Jurkat, Clone E6-1 (cell line): ENCODE measurements at regions not wholly inside any gene's neighbourhood (a gene's known extent, or its start where the extent isn't known, plus 50 kb on each side); places are given as distances from the start of the nearest gene placed in this dataset.

Experiments
- DNase-seq: peaks from one replicate; pipeline ENCODE4 v3.0.0-alpha.2; 2011; ENCODE audit warnings: low read depth, low spot score
- H3K4me3 ChIP-seq: 2 replicates; pipeline ENCODE4 v1.5.1; 2011; ENCODE audit warnings: mild to moderate bottlenecking, low read length, control low read depth, moderate library complexity

DNA sequence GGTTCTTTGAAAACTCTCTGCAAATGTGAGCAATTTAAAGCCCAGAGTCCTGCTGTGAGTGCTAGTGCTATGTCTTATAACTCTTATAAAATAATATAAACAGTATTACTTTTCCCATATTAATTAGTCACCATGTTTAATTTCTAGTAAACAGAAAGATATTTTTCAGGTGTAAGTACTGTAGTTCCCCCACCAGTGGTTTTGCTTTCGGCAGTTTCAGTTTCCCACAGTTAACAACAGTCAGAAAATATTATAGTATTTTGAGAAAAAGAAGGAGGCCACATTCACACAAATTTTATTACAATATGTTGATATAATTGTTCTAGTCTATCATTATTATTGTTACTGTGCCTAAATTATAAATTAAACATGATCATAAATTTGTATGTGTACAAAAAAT is 800.5 kb downstream of the LRFN5 start:
- DNase-seq = no peak
- H3K4me3 ChIP-seq = no peak overlapping the region

DNA sequence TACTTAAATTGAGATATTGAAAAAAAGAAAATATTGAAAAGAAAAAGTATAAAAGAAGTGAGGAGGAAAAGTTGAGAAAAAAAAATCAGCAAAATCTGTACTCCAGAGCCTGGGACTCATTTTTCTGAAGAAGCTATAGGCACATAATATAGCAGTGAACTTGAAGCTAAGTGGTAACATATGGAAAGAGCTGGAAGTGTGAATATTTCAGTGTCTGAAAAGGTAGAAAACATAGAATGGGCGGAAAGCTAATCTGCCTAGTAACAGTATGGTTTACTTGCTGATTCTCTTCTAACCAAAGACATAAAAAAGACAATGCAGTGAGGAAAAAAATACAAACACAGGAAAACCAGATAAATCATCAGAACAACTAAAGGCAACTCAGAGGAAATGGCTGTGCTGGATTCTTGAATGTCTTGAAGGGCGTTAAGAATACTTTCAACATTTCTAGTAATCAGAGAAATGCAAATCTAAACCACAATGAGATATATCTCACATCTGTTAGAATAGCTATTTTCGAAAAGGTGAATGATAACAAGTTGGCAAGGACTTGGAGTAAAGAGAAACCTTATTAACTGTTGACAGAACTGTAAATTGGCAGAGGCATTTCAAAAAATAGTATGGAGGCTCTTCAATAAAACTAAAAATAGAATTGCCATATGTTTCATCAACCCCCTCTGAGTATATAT is 784.6 kb downstream of the LRFN5 start:
- H3K4me3 ChIP-seq = no peak overlapping the region
- no peak for DNase-seq

DNA sequence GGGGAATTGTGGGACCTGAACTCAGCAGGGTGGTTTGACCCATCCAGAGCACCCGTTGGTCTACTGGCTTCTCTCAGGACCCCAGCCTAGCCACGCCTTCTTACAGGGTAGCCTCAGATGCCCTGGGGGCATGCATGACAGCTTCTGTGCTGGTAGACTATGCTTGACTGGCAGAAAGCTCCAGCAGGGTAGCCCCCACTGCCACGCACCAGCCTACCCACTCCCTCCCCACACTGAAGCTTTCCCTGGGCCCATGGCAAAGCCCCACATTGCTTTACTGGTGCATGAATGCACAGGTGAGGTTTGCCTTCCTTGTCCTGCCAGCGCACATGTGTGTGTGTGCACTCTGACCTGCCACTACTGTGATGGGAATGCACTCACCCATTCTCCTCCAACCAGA is 772.2 kb downstream of the LRFN5 start:
- no peak overlapping the region for H3K4me3 ChIP-seq
- no peak for DNase-seq

DNA sequence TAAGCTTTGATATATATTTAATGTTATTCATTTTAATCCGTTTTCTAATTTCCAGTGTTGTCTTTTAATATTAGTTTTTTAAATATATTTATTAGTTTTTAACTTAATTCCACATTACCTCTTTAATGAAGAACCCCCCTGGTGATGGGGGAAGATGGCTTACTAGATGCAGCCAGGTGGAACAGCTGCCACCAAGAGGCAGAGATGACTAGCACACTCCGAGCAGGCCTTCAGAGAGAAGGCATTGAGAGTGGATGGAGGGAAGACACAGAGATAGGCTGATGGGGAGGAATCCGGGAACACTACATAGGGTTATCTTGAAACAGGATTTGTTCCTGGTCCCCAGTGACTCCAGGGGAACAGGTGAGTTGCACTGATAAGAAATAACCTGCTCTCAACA is 771.6 kb downstream of the LRFN5 start:
- DNase-seq = no peak
- H3K4me3 ChIP-seq = no peak overlapping the region

DNA sequence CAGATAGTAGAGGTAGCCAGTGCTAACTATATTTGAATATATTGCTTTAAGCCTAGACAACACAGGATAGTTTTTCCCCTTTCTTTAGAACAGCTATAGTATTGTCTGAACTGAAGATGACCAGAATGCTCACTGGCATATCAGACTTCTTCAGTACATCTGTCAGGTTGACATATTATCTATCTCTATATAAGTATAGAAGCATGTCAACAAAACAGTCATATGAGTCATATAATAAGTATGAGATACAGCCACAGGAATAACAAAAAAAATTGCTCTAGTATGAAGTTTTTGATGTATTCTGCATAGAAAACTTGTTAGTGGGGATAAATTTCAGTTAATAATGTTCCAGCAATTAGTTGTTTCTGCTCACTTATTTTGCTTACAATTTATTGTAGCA is 767.7 kb downstream of the LRFN5 start:
- H3K4me3 ChIP-seq = no peak overlapping the region
- DNase-seq = no peak

DNA sequence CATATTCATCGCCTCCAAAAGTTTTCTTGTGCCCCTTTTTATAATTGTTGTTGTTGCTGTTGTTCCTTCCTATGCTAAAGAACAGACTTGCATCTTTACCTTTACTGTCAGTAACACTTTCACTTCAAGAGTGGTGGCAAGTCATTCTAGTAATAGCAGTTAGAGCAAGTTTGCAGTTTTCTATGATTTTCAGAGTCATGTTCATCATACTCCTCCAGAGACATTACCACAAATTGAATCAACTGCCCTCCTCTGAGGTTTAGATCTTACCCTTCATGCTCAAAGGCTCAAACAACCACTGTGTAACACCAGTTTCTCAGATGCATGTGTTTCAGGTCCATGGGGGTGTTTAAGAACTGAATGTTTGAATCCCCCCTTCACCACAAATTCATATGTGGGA is 763.4 kb downstream of the LRFN5 start:
- no peak overlapping the region for H3K4me3 ChIP-seq
- DNase-seq = no peak

DNA sequence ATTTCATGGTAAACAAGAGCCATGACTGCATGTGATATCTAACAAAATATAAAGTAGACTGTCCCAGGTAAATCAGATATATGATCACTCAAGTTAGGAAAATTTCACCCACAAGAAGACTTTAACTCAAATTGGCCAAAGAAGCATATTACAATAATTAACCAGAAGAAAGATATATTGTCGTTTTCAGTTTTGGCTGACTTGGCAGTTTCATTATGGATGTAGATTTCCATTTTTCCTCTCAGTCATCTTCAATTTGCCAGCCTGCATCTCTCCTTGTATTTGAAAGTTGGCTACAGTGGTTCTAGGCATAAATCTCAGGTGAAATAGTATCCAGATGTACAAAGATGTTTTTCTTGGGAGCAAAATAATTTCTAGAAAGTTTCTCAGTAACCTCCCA is 761.6 kb downstream of the LRFN5 start:
- no peak overlapping the region for H3K4me3 ChIP-seq
- no peak for DNase-seq

DNA sequence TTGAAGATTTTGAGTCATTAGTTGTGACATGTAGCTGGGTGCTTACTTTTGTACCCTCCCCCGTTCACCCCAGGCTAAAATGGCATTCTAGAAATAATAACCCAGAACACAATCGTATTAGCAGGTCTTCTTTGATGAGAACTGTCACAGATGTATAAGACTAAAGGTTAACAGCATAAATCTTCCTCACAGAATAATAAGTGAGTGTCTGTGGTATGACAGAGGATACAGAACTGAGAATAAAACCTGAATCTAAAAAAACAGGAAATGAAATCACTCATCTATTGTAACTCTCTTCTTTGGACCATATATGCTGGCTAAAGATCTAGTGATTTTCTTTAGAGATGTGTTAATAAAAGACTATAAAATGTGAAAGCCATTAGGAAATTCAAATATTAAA is 746.6 kb downstream of the LRFN5 start:
- H3K4me3 ChIP-seq = no peak overlapping the region
- no peak for DNase-seq

DNA sequence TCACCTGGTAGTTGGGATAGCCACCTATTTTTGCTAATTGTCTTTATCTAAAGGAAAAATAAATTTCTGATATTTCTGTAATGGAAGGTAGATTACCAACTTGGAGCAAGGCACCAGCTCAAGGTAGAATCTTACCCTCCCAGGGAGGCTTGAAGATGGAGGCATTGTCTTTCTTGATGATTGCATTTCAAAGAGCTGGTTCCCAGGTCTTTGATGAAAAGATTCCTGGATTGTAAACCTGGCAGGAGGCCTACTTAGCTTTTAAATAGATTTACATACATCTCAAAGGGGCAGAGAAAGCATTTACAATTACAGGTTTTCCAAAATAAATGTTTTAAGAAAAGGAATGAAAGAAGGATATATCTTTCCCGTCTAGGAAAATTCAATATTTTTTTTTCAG is 729.2 kb downstream of the LRFN5 start:
- DNase-seq = no peak
- no peak overlapping the region for H3K4me3 ChIP-seq

DNA sequence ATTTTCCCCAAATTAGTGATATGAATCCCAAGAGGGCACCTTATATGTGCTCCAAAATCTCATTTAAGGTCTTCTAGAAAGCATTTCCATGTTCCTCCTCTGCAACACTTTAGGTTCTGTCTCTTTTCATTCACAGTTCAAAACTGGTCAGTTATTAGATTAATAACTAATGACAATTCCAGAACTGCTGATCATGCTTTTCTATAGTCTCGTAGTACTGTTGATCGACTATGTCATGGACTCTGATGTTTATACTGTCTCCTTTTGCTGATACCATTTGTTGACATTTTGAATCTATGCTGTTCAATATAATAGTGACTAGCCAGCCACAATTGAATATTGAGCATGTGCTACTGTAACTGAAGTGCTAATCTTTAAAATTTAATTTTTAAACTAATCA is 728.3 kb downstream of the LRFN5 start:
- no peak overlapping the region for H3K4me3 ChIP-seq
- DNase-seq = no peak

DNA sequence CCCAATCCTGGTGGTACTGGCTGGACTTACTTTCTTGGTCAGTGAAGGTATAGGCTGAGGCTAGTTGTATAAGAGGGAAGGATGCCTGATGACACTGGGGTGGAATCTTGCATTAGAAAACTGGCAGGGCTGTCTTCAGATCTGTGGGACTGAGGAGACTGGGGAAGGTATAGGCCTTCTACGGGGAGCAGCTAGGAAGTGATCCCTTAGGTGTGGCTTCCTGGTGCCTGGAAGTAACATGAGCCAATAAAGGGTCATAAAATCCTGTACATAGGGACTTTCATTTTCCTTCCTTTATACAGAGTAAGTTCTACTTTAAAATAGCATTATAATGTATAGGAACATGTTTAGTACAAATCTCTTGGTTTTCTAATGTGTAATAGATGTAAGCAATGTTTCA is 716.8 kb downstream of the LRFN5 start:
- no peak for DNase-seq
- no peak overlapping the region for H3K4me3 ChIP-seq

DNA sequence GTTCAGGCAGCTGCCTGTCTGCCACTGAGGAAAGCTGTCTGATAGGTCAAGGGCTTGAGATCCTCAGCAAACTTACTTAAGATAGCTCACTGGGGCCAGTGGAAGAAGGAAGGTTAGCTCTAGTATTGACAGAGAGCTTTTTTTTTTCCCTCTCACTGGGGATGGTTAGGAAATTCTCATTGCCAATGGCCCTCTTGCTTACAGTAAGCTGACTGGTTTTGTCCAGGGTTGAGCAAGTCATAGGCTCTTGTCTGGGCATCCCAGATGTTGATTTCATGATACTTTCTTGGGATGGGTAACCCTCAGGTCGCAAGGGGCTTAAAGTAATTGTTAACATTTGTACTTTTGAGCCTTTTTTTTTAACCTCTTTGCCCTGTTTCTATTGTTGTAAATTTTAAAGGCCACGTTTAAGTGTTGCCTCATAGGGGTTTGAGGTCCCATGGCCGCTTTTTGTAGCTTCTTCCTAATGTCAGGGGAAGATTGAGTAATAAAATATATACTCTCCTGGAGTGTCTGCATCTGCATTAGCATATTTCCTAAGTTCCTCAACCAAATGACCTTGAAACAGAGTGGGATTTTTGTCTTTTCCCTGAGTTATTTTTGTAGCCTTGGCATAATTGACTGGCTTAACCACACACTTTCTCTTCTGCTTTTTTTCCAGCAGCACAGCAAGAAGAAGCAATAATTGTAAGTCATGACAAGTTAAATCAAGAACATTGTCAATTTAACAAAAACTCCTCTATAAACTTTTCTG is 716.0 kb downstream of the LRFN5 start:
- no peak for DNase-seq
- no peak overlapping the region for H3K4me3 ChIP-seq

DNA sequence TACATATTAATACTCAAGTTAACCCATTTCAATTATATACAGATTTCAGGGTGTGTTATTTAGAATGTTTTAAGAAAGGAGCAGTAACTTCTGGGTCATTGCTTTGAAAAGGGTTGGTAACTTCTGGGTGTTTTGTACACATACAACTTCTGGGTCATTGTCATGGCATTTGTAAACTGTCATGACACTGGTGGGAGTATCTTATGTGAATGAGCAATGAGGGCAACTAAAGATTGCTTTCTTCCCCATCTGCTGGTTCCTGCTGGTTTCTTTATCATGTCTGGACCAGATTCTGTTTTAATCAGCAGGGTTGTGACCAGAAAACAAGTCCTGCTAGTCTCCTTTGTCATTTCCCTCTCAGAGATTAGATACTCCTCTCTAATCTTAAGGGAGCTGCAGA is 713.3 kb downstream of the LRFN5 start:
- no peak overlapping the region for H3K4me3 ChIP-seq
- no peak for DNase-seq

DNA sequence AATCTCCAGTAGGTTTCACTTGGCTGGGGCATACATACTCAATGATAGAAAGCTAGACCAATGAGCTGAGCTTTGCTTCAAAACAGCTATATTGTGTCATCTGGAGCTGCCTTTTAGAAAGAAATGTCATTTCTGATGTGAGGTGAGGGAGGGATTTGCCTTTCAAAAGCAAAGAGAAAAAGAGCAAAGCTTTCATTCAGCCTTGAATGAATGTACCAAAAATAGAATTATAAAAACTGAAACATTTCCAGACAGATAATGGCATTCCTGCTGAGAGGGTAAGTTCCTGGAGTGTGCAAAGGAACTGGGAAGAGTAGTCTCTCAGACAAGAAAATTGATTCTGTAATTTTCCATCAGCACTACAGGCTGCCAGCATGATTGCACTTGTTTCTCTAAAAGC is 710.0 kb downstream of the LRFN5 start:
- no peak for DNase-seq
- H3K4me3 ChIP-seq = no peak overlapping the region

DNA sequence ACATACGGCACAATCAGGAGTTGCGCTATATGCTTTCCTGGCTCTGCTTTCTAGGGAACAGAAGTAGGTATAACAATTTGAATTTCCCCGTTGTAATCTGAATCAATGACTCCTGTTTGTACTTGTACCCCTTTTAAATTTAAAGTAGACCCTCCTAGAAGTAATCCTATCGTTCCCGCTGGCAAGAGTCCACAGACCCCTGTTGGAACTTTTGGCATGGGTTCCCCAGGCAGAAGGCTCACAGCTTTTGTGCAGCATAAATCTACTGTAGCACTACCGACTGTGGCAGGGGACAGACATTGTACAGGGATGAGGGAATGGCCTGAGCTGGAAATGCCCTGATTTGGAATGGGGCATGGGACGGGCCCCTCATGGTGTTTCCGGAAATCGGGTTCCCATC is 705.2 kb downstream of the LRFN5 start:
- H3K4me3 ChIP-seq = no peak overlapping the region
- no peak for DNase-seq

DNA sequence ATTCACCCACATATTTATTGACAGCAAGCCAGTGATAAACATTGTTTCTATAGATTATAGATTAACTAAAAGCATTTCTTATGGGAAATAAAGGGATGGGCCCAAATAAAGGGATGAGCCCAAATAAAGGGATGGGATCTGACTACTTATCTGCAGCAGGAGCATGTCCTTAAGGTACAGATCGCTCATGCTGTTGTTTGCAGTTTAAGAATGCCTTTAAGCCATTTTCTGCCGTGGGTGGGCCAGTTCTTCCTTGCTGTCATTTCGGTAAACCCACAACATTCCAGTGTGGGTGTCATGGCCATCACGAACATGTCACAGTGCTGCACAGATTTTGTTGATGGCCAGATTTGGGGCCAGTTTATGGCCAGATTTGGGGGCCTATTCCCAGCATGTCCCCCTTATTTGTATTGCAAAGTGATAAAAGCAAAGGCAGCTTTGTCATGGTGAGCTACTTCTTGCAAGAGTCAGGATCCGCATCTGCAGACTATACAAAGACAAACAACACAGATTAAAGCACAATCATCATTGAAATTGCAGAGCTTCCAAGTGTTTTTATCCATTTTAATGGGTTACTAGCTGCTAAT is 700.7 kb downstream of the LRFN5 start:
- no peak overlapping the region for H3K4me3 ChIP-seq
- DNase-seq = no peak

DNA sequence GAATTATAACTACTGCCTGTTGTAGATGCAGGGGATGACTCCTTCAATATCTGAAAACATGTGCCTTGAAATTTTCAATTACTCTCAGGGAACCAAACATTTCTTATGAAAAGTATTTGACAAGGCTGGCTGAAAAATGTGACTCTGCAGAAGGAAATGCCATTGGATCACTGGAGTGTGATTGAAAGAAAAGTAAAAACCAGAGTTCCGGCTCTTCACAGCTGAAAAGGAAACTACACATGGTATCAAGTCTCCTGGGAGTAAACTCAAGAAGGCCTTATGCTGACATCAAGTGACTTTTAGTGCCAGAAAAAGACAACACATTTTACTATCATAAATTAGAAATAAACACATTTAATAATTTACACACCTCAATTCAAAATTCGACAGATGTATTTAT is 693.0 kb downstream of the LRFN5 start:
- DNase-seq = no peak
- H3K4me3 ChIP-seq = no peak overlapping the region

DNA sequence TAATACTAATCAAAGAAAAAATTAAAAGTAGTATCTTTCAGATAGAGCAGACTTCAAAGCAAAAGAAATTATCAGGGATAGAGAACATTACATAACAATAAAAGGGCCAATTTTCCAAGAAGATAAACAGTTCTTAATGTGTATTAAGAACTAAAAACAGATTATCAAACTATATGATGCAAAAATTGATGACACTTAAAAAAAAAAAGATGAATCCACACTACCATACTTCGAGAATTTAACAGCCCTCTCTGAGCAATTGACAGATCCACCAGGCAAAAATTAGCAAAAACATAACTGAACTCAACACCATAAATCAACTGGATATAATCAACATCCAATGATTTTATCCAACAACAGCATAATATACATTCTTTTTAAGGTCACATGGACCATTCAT is 686.5 kb downstream of the LRFN5 start:
- H3K4me3 ChIP-seq = no peak overlapping the region
- no peak for DNase-seq

DNA sequence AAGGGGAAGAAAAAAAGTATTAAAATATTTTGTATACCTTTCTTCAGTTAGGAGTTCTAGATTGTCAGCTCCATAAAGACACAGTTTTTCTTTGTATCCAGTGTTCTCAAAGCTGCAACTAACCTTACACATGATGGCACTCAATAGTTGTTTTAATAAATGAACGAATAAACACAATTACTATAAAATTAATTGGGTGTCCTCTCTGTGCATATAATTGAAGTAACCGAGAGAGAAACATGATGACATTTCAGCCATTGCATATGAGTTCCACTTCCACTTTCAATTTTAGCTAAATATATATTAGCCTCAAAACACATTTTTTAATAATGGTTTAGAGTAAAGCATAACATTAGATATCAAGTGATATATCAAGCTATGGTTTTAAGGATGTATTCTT is 671.2 kb downstream of the LRFN5 start:
- no peak overlapping the region for H3K4me3 ChIP-seq

DNA sequence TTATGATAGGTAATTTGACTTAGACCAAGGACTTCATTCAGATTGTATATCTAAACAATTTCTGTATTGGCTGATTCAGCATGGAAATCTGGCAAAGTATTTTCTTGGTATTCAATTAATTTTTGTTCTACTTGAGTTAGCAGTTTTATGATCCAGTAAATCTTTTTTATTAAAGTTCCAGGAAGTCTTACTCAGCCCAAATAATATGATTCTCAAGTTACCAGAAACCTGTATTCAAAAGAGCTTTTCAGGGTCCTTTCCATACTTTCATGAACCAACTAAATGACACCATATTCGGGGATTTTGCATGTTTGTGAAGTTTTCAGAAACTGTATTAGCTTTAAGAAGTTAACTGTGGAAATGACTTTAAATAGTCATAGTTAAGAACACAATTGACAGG is 662.6 kb downstream of the LRFN5 start:
- H3K4me3 ChIP-seq = no peak overlapping the region
- DNase-seq = no peak

More for the DNA sequence above, 671.2 kb downstream of the LRFN5 start:
- no peak for DNase-seq

DNA sequence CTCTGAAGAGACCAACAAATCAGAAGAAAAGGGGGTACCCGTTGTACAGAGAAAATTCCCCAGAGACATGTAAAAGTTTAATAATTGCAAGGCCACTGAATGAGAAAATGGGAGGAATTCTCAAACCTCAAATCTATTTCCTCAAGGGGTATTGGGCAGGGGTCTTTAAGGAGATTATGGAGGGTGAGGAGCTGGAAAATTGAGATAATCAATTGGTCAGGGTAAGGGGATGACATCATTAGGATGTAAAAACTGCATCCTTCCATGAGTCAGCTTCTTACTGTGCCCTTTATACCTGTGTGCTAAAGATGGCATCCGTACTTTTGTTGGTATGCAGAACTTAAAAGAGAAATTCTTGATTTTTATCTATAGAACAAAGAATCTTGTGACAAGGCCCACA is 641.5 kb downstream of the LRFN5 start:
- DNase-seq = no peak
- H3K4me3 ChIP-seq = no peak overlapping the region
